EL (cell line): ENCODE measurements at regions not wholly inside any gene's neighbourhood (a gene's known extent, or its start where the extent isn't known, plus 50 kb on each side); places are given as distances from the start of the nearest gene placed in this dataset.
"Not testable (repeated sequence)": the region's sequence is repeated elsewhere in the genome, so short reads cannot be mapped to it uniquely, and the experiment has no call there.

ENCODE experiments used
- DNase-seq: peaks from one replicate; pipeline ENCODE4 v3.0.0-alpha.2; 2016

DNA sequence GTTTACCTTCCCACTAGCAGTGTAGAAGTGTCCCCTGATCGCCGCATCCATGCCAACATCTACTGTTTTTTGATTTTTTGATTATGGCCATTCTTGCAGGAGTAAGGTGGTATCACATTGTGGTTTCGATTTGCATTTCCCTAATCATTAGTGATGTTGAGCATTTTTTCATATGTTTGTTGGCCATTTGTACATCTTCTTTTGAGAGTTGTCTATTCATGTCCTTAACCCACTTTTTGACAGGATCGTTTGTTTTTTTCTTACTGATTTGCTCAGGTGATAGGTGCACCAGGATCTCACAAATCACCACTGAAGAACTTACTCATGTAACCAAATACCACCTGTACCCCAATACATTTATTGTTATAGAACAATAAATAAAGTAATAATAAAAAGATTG lies 114.5 kb downstream of the GATA6 start:
- DNase-seq, result not testable (repeated sequence)

GRCh38 chr18:22283397-22283796 lies 114.0 kb downstream of the GATA6 start:
- peak; percentile 29 for DNase-seq

DNA sequence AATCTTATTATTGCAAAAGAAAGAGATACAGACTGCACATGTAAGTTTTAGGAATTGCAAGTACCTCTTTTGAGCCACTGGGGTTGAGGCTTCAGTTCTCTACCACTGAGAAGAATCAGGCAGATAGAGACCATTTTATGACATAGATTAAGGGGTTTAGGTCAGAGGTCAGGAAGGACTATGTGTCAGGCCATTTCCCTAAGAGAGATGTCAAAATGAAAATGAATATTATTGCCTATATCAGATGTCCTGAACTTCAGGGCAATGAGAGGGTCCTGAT lies 113.7 kb downstream of the GATA6 start:
- no peak for DNase-seq

DNA sequence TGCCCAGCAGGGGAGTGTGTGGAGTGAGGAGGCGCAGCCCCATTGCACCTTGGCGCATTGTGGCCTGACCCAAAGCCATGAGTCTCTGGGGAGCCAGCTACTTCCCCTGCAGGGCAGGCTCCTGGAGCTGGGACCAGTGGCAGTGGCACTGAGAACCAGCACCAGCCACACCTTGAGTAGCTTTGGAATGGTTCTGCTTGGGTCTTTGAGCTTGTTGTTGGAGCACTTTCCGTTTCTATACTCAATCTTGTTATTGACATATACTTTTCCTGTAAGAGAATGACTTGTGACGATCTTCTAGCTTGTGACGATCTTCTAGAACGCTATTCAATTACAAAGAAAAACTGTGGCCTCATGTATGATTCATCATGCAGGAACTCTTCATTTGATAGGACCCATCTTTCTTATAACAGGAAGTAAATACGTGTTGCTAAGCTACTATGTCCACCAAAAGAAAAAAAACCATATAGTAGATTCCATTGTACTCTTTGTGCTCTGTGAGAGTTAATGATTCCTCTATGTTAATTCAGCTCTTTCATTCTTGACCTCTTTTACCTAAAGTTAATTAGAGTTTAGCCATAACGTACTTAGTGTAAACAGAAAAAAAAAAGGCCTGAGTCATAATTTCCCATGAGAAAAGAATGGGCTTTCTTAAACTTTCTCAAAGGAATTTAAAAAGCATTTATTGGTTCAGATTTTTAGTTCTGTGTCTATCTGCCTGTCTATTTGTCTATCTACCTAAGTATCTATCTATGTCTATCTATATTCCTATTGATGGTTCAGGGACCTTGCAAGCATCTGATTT lies 113.1 kb downstream of the GATA6 start:
- DNase-seq, result peak; percentile 84

DNA sequence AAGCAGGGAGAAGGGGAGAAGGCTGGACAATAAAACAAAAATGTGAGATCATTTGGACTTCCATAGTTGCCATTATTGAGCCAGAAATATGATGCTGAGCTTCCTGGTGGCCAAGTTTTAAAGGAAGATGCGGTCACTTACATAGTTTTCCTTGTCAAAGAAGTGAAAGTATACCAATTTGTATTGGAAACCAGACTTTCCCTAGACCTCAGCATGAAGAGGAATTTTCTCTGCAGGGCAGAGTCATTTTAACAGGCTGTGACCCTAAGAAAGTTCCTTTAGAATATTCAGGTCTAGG lies 111.0 kb downstream of the GATA6 start:
- DNase-seq, result no peak

DNA sequence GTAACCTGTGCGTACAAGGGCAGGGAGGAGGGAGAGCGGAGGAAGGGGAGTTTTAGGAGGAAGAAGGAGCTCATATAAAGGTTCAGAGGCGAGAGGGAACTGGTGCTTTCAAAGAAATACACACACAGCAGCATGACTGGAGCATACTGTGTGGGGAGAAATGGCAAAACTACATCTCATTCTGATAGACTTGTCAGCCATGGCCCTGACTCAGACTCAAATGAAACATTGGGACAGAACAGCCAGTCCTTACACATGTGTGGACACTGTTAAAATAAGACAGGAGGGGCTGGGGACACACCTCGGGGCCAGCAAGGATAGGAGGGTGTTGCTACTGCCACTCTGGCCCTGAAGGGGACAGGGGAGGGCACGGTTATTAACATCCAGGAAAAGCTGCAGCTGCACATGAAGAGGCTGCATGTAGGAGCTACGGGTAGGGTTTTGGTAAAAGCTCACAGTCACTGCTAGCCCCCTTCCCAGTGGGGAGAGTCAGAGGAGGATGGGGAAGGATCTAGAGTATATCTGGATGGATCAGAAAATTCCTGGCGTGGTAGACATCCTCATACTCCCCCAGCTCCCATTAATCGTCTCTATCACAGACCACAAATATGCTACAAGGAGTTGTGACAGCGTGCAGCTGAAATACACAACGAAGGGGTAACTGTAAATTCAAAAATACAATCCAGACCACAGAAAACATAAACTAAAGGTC lies 110.5 kb downstream of the GATA6 start:
- DNase-seq, result peak; percentile 64

GRCh38 chr18:22278798-22279197 lies 109.4 kb downstream of the GATA6 start:
- no peak for DNase-seq

GRCh38 chr18:22277758-22278157 lies 108.4 kb downstream of the GATA6 start:
- no peak for DNase-seq

DNA sequence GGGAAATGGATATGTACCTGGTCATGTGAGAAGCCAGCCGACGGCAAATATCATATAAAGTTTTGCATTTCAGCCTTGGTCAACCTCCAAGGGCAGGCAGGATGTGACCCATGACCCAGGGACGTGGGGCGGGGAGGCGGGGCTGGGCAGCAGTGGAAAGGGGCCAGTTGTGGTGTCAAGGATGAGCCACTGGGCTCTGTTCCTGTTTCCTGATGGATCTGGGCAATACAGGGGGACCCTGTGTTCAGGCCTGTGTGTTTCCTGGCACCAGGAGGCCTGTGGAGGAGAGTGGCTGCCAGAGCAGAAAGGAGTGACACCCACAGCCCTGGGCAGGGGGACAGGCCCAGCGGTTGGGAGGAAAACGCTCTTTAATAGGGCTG lies 106.9 kb downstream of the GATA6 start:
- DNase-seq, result no peak

GRCh38 chr18:22275706-22276333 lies 106.4 kb downstream of the GATA6 start:
- DNase-seq, result no peak

- no peak for DNase-seq
These were observed 104.0 kb downstream of the GATA6 start for GRCh38 chr18:22273101-22274039.

- no peak for DNase-seq
These were observed 102.9 kb downstream of the GATA6 start for GRCh38 chr18:22272242-22272641.

GRCh38 chr18:22271030-22271429 lies 101.6 kb downstream of the GATA6 start:
- DNase-seq, result no peak

- DNase-seq, result no peak
These were observed 99.3 kb downstream of the GATA6 start for GRCh38 chr18:22268641-22269128.

DNA sequence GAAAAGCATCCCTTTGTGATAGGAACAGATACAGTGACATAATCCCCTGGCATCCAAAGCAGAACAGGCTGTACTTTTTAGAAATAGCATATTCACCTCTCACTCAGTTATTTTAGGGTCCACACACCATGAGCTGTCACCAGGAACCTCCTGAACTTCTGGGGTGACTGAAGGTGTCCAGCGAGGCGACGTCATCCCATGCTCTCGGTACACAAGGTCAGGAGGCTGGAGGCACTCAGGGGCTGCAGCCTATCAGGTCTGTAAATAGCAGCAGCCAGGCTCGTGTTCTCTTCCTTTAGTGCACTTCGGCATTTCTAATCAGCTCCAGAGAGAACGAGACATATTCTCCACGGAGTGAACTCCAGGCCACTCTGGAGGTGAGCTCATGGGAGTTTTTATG lies 98.3 kb downstream of the GATA6 start:
- DNase-seq, result no peak

DNA sequence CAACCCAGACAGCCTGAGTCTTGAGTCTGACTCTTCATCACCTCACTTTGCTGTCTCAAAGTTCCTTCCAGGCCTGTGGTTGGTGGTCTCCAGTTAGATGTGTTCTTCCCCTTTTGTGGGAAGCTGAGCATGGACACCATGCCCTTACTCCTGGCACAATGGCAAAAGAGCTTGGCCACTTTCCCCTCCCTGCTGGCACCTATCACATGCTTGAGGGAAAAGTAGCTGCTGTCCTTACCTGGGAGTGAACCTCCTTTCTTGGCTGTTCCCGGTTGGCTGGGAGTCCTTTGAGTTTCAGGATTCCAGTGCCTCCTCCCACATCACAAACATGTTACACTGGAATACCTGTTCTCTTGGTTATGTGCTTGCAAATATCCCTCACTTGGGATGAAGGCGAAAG lies 97.8 kb downstream of the GATA6 start:
- no peak for DNase-seq

GRCh38 chr18:22265838-22266237 lies 96.4 kb downstream of the GATA6 start:
- no peak for DNase-seq

GRCh38 chr18:22260208-22260820 lies 90.9 kb downstream of the GATA6 start:
- DNase-seq, result no peak

- DNase-seq, result no peak
These were observed 87.7 kb downstream of the GATA6 start for GRCh38 chr18:22257022-22257543.

DNA sequence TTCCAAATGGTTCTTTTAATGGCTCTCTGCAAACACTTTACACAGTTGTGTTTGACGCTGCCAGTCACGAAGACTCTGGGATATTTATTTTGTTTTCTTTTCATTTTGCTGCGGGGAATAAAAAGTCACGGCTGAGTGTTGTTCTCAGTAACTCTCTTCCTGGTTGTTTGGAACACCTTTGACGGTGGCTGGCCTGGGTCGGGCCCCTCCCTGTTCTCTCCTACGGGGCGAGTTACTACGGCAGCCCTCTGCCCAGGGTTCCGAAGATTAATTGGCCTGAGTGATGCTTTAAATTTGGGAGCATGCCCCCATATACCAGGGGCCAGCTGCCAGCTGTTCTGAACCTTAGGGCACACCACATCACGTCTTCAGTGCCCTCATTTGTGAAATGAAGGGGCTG lies 84.7 kb downstream of the GATA6 start:
- no peak for DNase-seq

DNA sequence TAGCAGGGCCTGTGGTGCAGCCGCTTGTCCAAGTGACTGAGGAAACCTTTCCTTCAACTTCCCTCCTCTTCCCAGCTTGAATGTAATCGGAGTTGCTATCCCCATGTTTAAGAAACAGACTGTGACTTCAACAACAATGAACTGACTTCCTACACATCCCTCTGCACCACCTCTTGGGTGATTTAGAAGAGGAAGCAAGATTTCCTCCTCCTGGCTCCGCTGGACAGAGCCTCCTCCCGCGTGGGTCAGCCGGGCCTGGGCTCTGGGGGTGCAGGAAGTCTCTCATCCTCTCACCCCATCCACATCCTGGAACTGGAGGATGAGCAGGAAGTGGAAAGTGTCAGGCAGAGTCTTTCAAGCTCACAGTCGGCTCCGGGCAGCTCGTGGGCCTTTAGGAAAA lies 84.3 kb downstream of the GATA6 start:
- no peak for DNase-seq

- no peak for DNase-seq
These were observed 83.8 kb downstream of the GATA6 start for GRCh38 chr18:22253156-22253555.
